Posterior cingulate gyrus (tissue), 11 donors: ENCODE measurements at regions not wholly inside any gene's neighbourhood (a gene's known extent, or its start where the extent isn't known, plus 50 kb on each side); places are given as distances from the start of the nearest gene placed in this dataset.

Source experiments
- DNase-seq, 10 donors: peaks; one replicate each; pipeline versions ENCODE4 v3.0.0 to v3.0.0-alpha.2; 2020 to 2021; ENCODE audit warnings: mixed read lengths in 3 of 10
- intact Hi-C: fragments of 100-400 bp; cut with DNase I; formaldehyde crosslinking; loops from one replicate; pipeline ENCODE4 v1.15.1; 2023

GRCh38 chr5:96288166-96288844 lies 144.7 kb downstream of the PCSK1 start:
- intact Hi-C loops, result no loop called here
- DNase-seq, result no peak

- no peak for DNase-seq
- intact Hi-C loops, result no loop called here
Observed at GRCh38 chr5:96287136-96287535, 145.9 kb downstream of the PCSK1 start.

GRCh38 chr5:96285823-96286222 lies 147.2 kb downstream of the PCSK1 start:
- no peak for DNase-seq
- intact Hi-C loops, result no loop called here

GRCh38 chr5:96284727-96285389 lies 148.2 kb downstream of the PCSK1 start:
- DNase-seq, result no peak
- intact Hi-C loops, result no loop called here

GRCh38 chr5:96283589-96283988 lies 149.5 kb downstream of the PCSK1 start:
- no peak for DNase-seq
- intact Hi-C loops, result no loop called here

GRCh38 chr5:96282020-96282419 lies 151.0 kb downstream of the PCSK1 start:
- intact Hi-C loops, result no loop called here
- no peak for DNase-seq

- DNase-seq, result no peak
- intact Hi-C loops, result no loop called here
Observed at GRCh38 chr5:96280946-96281393, 152.1 kb downstream of the PCSK1 start.

GRCh38 chr5:96279801-96280542 lies 153.1 kb downstream of the PCSK1 start:
- no peak for DNase-seq
- intact Hi-C loops, result no loop called here

GRCh38 chr5:96278981-96279380 lies 154.1 kb downstream of the PCSK1 start:
- no peak for DNase-seq
- intact Hi-C loops, result no loop called here

- DNase-seq, result no peak
- intact Hi-C loops, result no loop called here
Observed at GRCh38 chr5:96275051-96275450, 158.0 kb downstream of the PCSK1 start.

- no peak for DNase-seq
- intact Hi-C loops, result no loop called here
Observed at GRCh38 chr5:96265487-96265886, 167.6 kb downstream of the PCSK1 start.

GRCh38 chr5:96264047-96264446 lies 169.0 kb downstream of the PCSK1 start:
- no peak for DNase-seq
- intact Hi-C loops, result no loop called here

GRCh38 chr5:96262105-96262504 lies 170.9 kb downstream of the PCSK1 start:
- no peak for DNase-seq
- intact Hi-C loops, result no loop called here

GRCh38 chr5:96260009-96260408 lies 173.0 kb downstream of the PCSK1 start:
- no peak for DNase-seq
- intact Hi-C loops, result no loop called here

GRCh38 chr5:96259151-96259772 lies 173.8 kb downstream of the PCSK1 start:
- intact Hi-C loops, result no loop called here
- DNase-seq, result no peak

GRCh38 chr5:96258692-96259091 lies 174.4 kb downstream of the PCSK1 start:
- no peak for DNase-seq
- intact Hi-C loops, result no loop called here

- intact Hi-C loops, result no loop called here
- no peak for DNase-seq
Observed at GRCh38 chr5:96257904-96258303, 175.1 kb downstream of the PCSK1 start.

GRCh38 chr5:96256795-96257470 lies 176.1 kb downstream of the PCSK1 start:
- intact Hi-C loops, result no loop called here
- DNase-seq, result peak in 6 of 10 donors; percentile 11 to 84 (median 26)

- no peak for DNase-seq
- intact Hi-C loops, result no loop called here
Observed at GRCh38 chr5:96254980-96255691, 177.9 kb downstream of the PCSK1 start.

- no peak for DNase-seq
- intact Hi-C loops, result no loop called here
Observed at GRCh38 chr5:96253140-96253539, 179.9 kb downstream of the PCSK1 start.
